ENCODE measurements at regions not wholly inside any gene's neighbourhood (a gene's known extent, or its start where the extent isn't known, plus 50 kb on each side); places are given as distances from the start of the nearest gene placed in this dataset.
"Not testable (repeated sequence)": the region's sequence is repeated elsewhere in the genome, so short reads cannot be mapped to it uniquely, and the experiment has no call there.

- Histone ChIP-seq H3K9me3 (no peaks in the 10 kb centered on the region), H3K4me3 (no peak overlapping the region), H3K4me1 (ENCODE audit: insufficient read depth) (no peaks in the 10 kb centered on the region), H3K36me3 (no peaks in the 10 kb centered on the region), H3K27ac (no peak overlapping the region), H3K27me3 (no peaks in the 10 kb centered on the region)
- intact Hi-C loops (cut with DNase I) = no loop called here
- TF ChIP-seq, protein P1, sequence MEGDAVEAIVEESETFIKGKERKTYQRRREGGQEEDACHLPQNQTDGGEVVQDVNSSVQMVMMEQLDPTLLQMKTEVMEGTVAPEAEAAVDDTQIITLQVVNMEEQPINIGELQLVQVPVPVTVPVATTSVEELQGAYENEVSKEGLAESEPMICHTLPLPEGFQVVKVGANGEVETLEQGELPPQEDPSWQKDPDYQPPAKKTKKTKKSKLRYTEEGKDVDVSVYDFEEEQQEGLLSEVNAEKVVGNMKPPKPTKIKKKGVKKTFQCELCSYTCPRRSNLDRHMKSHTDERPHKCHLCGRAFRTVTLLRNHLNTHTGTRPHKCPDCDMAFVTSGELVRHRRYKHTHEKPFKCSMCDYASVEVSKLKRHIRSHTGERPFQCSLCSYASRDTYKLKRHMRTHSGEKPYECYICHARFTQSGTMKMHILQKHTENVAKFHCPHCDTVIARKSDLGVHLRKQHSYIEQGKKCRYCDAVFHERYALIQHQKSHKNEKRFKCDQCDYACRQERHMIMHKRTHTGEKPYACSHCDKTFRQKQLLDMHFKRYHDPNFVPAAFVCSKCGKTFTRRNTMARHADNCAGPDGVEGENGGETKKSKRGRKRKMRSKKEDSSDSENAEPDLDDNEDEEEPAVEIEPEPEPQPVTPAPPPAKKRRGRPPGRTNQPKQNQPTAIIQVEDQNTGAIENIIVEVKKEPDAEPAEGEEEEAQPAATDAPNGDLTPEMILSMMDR (IDR thresholded peaks at IDR 0.05) = no peak
- TF ChIP-seq POLR2A (IDR thresholded peaks at IDR 0.05) = no peak
- no peak for TF ChIP-seq EP300 (IDR thresholded peaks at IDR 0.05)
- 94 to 96% (median 96%) methylated on average over 16 of the region's 16 CpGs for WGBS, 3 donors
- no peak for DNase-seq
Measured at GRCh38 chr7:55731931-55732330, 130.6 kb downstream of the SEPTIN14 start.

DNA sequence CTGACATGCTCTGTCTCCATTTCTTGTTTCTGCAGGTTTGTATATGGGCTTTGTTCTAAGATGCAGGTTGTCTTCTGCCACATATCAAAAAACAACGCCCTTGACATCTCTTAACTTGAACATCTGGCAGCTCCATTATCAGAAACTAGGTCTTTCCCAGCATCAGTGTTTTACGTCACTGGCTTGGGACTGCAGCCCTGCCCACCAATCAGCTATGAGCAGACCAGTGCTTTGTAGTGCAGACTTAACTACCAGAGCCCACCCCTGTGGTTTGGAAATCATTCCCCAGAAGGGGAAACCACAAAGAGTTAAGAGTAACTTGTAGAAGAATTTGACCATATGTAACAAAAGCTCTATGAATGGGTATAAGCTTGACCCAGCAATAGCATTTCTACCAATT is 132.4 kb downstream of the SEPTIN14 start:
- 60 to 78% (median 70%) methylated on average over 2 of the region's 2 CpGs for WGBS, 3 donors

DNA sequence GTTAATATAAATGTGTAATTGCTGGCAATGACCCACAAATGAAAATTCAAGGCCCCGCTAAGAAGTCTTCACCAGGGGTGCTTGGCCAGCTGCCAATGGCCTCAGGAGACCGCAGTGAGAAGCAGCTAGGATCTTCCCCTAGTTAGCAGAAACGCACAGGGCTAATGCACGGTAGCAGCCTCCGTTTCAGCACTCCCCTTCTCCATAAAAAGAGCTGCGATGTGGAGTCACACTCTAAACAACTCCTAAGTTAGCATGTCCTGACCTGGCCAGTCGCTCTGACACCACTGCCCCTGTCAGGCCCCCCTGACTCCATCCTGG is 139.0 kb downstream of the SEPTIN14 start:
- TF ChIP-seq EP300 (IDR thresholded peaks at IDR 0.05) (no peak), POLR2A (IDR thresholded peaks at IDR 0.05) (no peak)
- TF ChIP-seq, protein P1 (IDR thresholded peaks at IDR 0.05) = no peak
- Histone ChIP-seq H3K36me3 (no peaks in the 10 kb centered on the region), H3K27ac (no peak overlapping the region), H3K27me3 (no peaks in the 10 kb centered on the region), H3K9me3 (no peaks in the 10 kb centered on the region), H3K4me3 (no peak overlapping the region), H3K4me1 (ENCODE audit: insufficient read depth) (no peaks in the 10 kb centered on the region)
- intact Hi-C loops (cut with DNase I) = no loop called here
- no peak for DNase-seq
- WGBS, 3 donors = 20 to 26% (median 21%) methylated on average over 7 of the region's 7 CpGs

More for the DNA sequence above, 132.4 kb downstream of the SEPTIN14 start:
- intact Hi-C loops (cut with DNase I) = no loop called here
- Histone ChIP-seq H3K27me3 (no peaks in the 10 kb centered on the region), H3K27ac (no peak overlapping the region), H3K9me3 (no peaks in the 10 kb centered on the region), H3K36me3 (no peaks in the 10 kb centered on the region), H3K4me1 (ENCODE audit: insufficient read depth) (no peaks in the 10 kb centered on the region), H3K4me3 (no peak overlapping the region)
- no peak for TF ChIP-seq POLR2A (IDR thresholded peaks at IDR 0.05)
- DNase-seq = no peak

DNA sequence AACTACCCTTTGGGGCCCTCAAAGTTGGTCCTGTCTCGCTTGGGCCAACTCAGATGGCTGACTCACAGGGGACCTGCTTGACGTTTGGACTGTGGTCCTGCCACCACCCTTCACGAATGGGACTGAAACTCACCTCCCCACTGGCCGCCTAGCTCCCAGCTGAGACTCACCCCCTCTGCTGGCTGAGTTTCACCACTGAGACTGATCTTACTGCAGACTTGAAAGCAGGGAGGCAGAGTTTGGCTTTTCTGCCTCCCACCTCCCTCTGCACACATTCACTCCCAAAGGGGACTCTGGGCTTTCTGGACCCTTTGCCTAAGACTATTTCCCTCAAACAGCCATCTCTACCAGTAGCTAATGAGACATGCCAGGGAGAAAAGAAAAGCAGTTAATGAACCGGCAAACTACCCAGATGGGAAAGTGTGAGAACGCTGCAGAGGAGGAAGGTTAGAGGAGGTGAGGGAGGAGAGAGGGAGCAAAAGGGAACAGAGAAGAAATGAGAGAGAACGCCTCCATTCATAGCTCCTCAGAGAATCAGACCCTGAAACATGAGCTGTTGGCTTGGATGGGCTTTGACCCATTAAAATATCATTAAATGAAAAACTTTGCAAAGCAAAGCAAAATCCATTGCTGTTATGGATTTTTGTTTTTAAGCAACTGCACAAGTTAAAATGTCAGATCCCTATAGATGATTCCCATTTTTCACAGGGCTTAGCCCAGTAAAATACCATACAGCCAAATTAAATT is 139.5 kb downstream of the SEPTIN14 start:
- intact Hi-C loops (cut with DNase I); H3K36me3 ChIP-seq; H3K27me3 ChIP-seq; H3K4me1 ChIP-seq (ENCODE audit: insufficient read depth); H3K9me3 ChIP-seq; DNase-seq; H3K27ac ChIP-seq; H3K4me3 ChIP-seq: not testable (repeated sequence)
- WGBS, 3 donors = 19 to 28% (median 26%) methylated on average over 4 to 6 of the region's 7 CpGs

DNA sequence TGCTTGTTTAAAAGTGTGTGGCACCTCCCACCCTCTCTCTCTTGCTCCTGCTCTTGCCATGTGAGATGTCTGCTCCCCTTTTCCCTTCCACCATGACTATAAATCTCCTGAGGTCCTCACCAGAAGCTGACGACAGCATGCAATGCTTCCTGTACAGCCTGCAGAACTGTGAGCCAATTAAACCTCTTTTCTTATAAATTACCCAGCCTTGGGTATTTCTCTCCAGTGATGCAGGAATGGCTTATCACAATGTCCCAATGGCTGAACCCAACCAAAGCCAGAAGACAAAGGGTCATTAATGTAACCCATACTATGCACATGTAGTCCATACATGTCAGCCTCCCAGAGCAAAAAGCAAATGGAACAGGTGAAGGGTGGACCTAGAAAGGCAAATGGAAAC is 141.5 kb downstream of the SEPTIN14 start:
- DNase-seq; H3K4me3 ChIP-seq; H3K36me3 ChIP-seq; H3K27me3 ChIP-seq; intact Hi-C loops (cut with DNase I); H3K27ac ChIP-seq; H3K9me3 ChIP-seq; H3K4me1 ChIP-seq (ENCODE audit: insufficient read depth): not testable (repeated sequence)
- 69 to 89% methylated on average over 1 of the region's 1 CpG; no CpG with 5 or more reads in 1 of the 3 donors for WGBS, 3 donors

- DNase-seq; H3K36me3 ChIP-seq; H3K27me3 ChIP-seq; H3K4me1 ChIP-seq (ENCODE audit: insufficient read depth); intact Hi-C loops (cut with DNase I); H3K9me3 ChIP-seq; H3K27ac ChIP-seq; H3K4me3 ChIP-seq: not testable (repeated sequence)
- WGBS, 3 donors = 37 to 45% (median 38%) methylated on average over 5 of the region's 5 CpGs
Measured at GRCh38 chr7:55715247-55715867, 143.1 kb upstream of the VOPP1 start.

DNA sequence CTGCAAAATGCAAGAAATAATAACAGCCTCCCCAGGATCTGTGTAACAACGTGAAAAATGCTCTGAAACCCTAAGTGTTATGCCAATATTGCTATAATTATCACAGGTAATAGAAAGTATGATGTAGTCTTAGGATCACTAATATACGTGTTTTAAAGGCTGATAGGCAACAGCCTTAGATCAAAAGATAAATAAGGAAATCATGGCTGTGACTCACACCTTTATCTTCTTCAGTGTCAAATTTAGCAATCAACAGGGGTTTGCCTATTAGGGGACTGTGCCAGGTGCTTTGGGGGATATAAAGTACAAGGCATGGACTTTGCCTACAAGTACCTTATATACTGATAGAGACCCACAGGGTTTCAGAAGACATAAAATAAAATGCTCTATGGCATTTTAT is 142.1 kb upstream of the VOPP1 start:
- H3K27ac ChIP-seq; H3K4me3 ChIP-seq; H3K9me3 ChIP-seq; DNase-seq; intact Hi-C loops (cut with DNase I); H3K27me3 ChIP-seq; H3K4me1 ChIP-seq (ENCODE audit: insufficient read depth); H3K36me3 ChIP-seq: not testable (repeated sequence)
- 59 to 73% (median 66%) methylated on average over 2 of the region's 2 CpGs for WGBS, 3 donors

GRCh38 chr7:55710312-55710711 is 138.0 kb upstream of the VOPP1 start:
- H3K27me3 ChIP-seq; H3K27ac ChIP-seq; H3K36me3 ChIP-seq; H3K4me3 ChIP-seq; H3K4me1 ChIP-seq (ENCODE audit: insufficient read depth); intact Hi-C loops (cut with DNase I); H3K9me3 ChIP-seq; DNase-seq: not testable (repeated sequence)
- WGBS, 3 donors = 94 to 98% (median 94%) methylated on average over 2 of the region's 2 CpGs

DNA sequence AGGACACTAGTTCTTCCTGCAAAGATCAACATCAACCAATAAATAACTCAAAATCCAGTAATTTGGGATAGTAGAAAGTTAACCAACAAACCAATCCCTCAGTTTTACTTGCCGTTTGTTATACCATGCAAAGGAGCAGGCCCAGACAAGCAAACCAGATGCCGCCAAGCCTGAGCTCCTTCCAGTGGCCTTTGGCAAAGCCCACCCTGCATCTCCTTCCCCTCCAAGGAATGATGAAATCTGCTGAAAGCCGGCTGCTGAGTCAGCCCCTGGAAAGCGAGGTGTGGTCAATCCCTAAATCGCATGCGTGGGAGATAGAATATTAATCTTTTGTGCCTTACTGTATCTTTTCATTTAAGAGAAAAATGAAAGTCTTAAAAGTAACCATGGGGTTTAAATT is 135.7 kb upstream of the VOPP1 start:
- H3K36me3 ChIP-seq; H3K27ac ChIP-seq; H3K9me3 ChIP-seq; H3K4me3 ChIP-seq; H3K4me1 ChIP-seq (ENCODE audit: insufficient read depth); intact Hi-C loops (cut with DNase I); H3K27me3 ChIP-seq: not testable (repeated sequence)
- 26 to 42% (median 34%) methylated on average over 6 of the region's 6 CpGs for WGBS, 3 donors
- peak; percentile 20 to 51 (median 24) for DNase-seq

- intact Hi-C loops (cut with DNase I); H3K36me3 ChIP-seq; H3K4me1 ChIP-seq (ENCODE audit: insufficient read depth); H3K4me3 ChIP-seq; H3K9me3 ChIP-seq; DNase-seq; H3K27me3 ChIP-seq; H3K27ac ChIP-seq: not testable (repeated sequence)
- 17 to 38% (median 27%) methylated on average over 1 to 2 of the region's 3 CpGs for WGBS, 3 donors
Measured at GRCh38 chr7:55707410-55707809, 135.1 kb upstream of the VOPP1 start.
